ENCODE measurements at regions not wholly inside any gene's neighbourhood (a gene's known extent, or its start where the extent isn't known, plus 50 kb on each side); places are given as distances from the start of the nearest gene placed in this dataset.
"Not testable (repeated sequence)": the region's sequence is repeated elsewhere in the genome, so short reads cannot be mapped to it uniquely, and the experiment has no call there.

- TF ChIP-seq POLR2A, CTCF, EP300, POLR2AphosphoS5 (IDR thresholded peaks at IDR 0.05): not testable (repeated sequence)
These were observed 97.1 kb downstream of the CDRT15L2 start for GRCh38 chr17:20676656-20677055.
